GM12878 (cell line): ENCODE measurements at regions not wholly inside any gene's neighbourhood (a gene's known extent, or its start where the extent isn't known, plus 50 kb on each side); places are given as distances from the start of the nearest gene placed in this dataset.

Source experiments
- ATF2 ChIP-seq: IDR thresholded peaks from 2 replicates; pipeline ENCODE4 v1.6.1; 2012; ENCODE audit warnings: low read length, inconsistent platforms
- ATF3 ChIP-seq: IDR thresholded peaks from 2 replicates; pipeline ENCODE4 v1.6.1; 2011; ENCODE audit warnings: low read depth, mild to moderate bottlenecking, low read length, moderate library complexity, borderline replicate concordance; ENCODE audit errors: extremely low read depth
- BCLAF1 ChIP-seq: fragments of 450-650 bp; IDR thresholded peaks from 2 replicates; pipeline ENCODE4 v1.6.1; 2017; ENCODE audit warnings: antibody characterized with exemption, mild to moderate bottlenecking, moderate library complexity
- CTCF ChIP-seq, 3 experiments: IDR thresholded peaks in 2 of 3; conservative IDR thresholded peaks in 1 of 3; 2 replicates each; pipeline ENCODE4 v1.5.1; 2011; ENCODE audit warnings: low read depth in 3 of 3, low read length in 3 of 3, mild to moderate bottlenecking in 3 of 3, control low read depth in 2 of 3, moderate library complexity in 2 of 3, inconsistent platforms in 1 of 3, mixed read lengths in 1 of 3; ENCODE audit not compliant: control insufficient read depth in 2 of 3, insufficient read depth in 1 of 3; ENCODE audit errors: extremely low read depth in 1 of 3
- FOXK2 ChIP-seq: fragments of 450-650 bp; IDR thresholded peaks from 2 replicates; pipeline ENCODE4 v1.6.1; 2017; ENCODE audit warnings: mild to moderate bottlenecking, moderate library complexity
- HDAC6 ChIP-seq: fragments of 200-600 bp; sonication (generic); IDR thresholded peaks from one replicate; pipeline ENCODE4 v1.8.0; 2017; ENCODE audit warnings: antibody characterized with exemption; ENCODE audit not compliant: unreplicated experiment
- JUND ChIP-seq: IDR thresholded peaks from 2 replicates; pipeline ENCODE4 v1.6.1; 2012; ENCODE audit warnings: low read depth, mild to moderate bottlenecking, low read length, improper control_type of control experiment, moderate library complexity
- NKRF ChIP-seq: fragments of 450-650 bp; conservative IDR thresholded peaks from 2 replicates; pipeline ENCODE4 v1.6.1; 2017; ENCODE audit warnings: mild to moderate bottlenecking, moderate library complexity
- POLR2A ChIP-seq: IDR thresholded peaks from 2 replicates; pipeline ENCODE4 v1.6.1; 2011; ENCODE audit warnings: low read depth, mild to moderate bottlenecking, low read length
- POLR2AphosphoS5 ChIP-seq: IDR thresholded peaks from 2 replicates; pipeline ENCODE4 v1.6.1; 2011; ENCODE audit warnings: mild to moderate bottlenecking, low read length, inconsistent platforms
- RAD21 ChIP-seq: IDR thresholded peaks from 2 replicates; pipeline ENCODE4 v1.6.1; 2011; ENCODE audit warnings: mild to moderate bottlenecking, low read depth, low read length, moderate library complexity; ENCODE audit not compliant: insufficient read depth
- REST ChIP-seq: IDR thresholded peaks from 2 replicates; pipeline ENCODE4 v1.6.1; 2012; ENCODE audit warnings: mild to moderate bottlenecking, low read depth, low read length
- SKIL ChIP-seq: fragments of 450-650 bp; IDR thresholded peaks from 2 replicates; pipeline ENCODE4 v1.6.1; 2017; ENCODE audit warnings: mild to moderate bottlenecking, low read depth, inconsistent platforms; ENCODE audit not compliant: poor library complexity, severe bottlenecking
- ZSCAN29 ChIP-seq: fragments of 450-650 bp; IDR thresholded peaks from 2 replicates; pipeline ENCODE4 v1.6.1; 2017; ENCODE audit warnings: mild to moderate bottlenecking, moderate library complexity

- TF ChIP-seq ATF3 = no peak
- no peak for TF ChIP-seq REST
- TF ChIP-seq POLR2AphosphoS5 = no peak
- no peak for TF ChIP-seq NKRF
- no peak for TF ChIP-seq ZSCAN29
- TF ChIP-seq POLR2A = no peak
- TF ChIP-seq CTCF (IDR thresholded peaks at IDR 0.05 in 2 of 3, conservative IDR thresholded peaks at IDR 0.05 in 1 of 3; ENCODE audit: control insufficient read depth in 2 of 3, extremely low read depth in 1 of 3, insufficient read depth in 1 of 3, low read depth in 3 of 3, low read length in 3 of 3) = no peak
- TF ChIP-seq ATF2 = no peak
- TF ChIP-seq BCLAF1 = no peak
- TF ChIP-seq JUND = no peak
- TF ChIP-seq RAD21 = no peak
- TF ChIP-seq FOXK2 = no peak
- no peak for TF ChIP-seq SKIL
- TF ChIP-seq HDAC6 = no peak
Measured at GRCh38 chr15:62558640-62559380, 393.7 kb upstream of the C2CD4B start.
